MM.1S (cell line): ENCODE measurements at regions not wholly inside any gene's neighbourhood (a gene's known extent, or its start where the extent isn't known, plus 50 kb on each side); places are given as distances from the start of the nearest gene placed in this dataset.

ENCODE experiments used
- DNase-seq: peaks from one replicate; pipeline ENCODE4 v3.0.0-alpha.2; 2015
- H2AFZ ChIP-seq: fragments of 300-600 bp; sonication (generic); 2 replicates; pipeline ENCODE4 v1.6.0; 2016; ENCODE audit warnings: antibody characterized with exemption, low read length
- H3F3A ChIP-seq: fragments of 300-600 bp; sonication (generic); 2 replicates; pipeline ENCODE4 v1.6.1; 2016; ENCODE audit warnings: mild to moderate bottlenecking, antibody characterized with exemption, low read length, moderate library complexity, mixed read lengths; ENCODE audit not compliant: insufficient read depth
- H3K27ac ChIP-seq: fragments of 300-600 bp; sonication (generic); 2 replicates; pipeline ENCODE4 v1.5.1; 2016; ENCODE audit warnings: mild to moderate bottlenecking, low read length
- H3K27me3 ChIP-seq: fragments of 300-600 bp; sonication (generic); replicated peaks from 2 replicates; pipeline ENCODE4 v1.6.0; 2016; ENCODE audit warnings: low read length; ENCODE audit not compliant: insufficient read depth
- H3K36me3 ChIP-seq: fragments of 300-600 bp; sonication (generic); replicated peaks from 2 replicates; pipeline ENCODE4 v1.6.1; 2016; ENCODE audit warnings: mild to moderate bottlenecking, low read length, mixed read lengths; ENCODE audit not compliant: insufficient read depth
- H3K4me1 ChIP-seq: fragments of 300-600 bp; sonication (generic); 2 replicates; pipeline ENCODE4 v1.6.1; 2016; ENCODE audit warnings: low read length, mixed read lengths
- H3K4me2 ChIP-seq: fragments of 300-600 bp; sonication (generic); 2 replicates; pipeline ENCODE4 v1.6.0; 2016; ENCODE audit warnings: low read depth, low read length
- H3K4me3 ChIP-seq: fragments of 300-600 bp; sonication (generic); 2 replicates; pipeline ENCODE4 v1.5.1; 2016; ENCODE audit warnings: low read length, mixed read lengths
- H3K79me2 ChIP-seq: fragments of 300-600 bp; sonication (generic); 2 replicates; pipeline ENCODE4 v1.6.1; 2016; ENCODE audit warnings: mixed run types, low read length, mixed read lengths
- H3K9ac ChIP-seq: fragments of 300-600 bp; sonication (generic); 2 replicates; pipeline ENCODE4 v1.6.1; 2016; ENCODE audit warnings: low read length, mixed read lengths
- H3K9me2 ChIP-seq: fragments of 300-600 bp; sonication (generic); replicated peaks from 2 replicates; pipeline ENCODE4 v1.6.1; 2016; ENCODE audit warnings: mild to moderate bottlenecking, low read length, mixed read lengths; ENCODE audit not compliant: insufficient read depth
- H3K9me3 ChIP-seq: fragments of 300-600 bp; sonication (generic); replicated peaks from 2 replicates; pipeline ENCODE4 v1.6.1; 2016; ENCODE audit warnings: mild to moderate bottlenecking, low read length, mixed read lengths; ENCODE audit not compliant: insufficient read depth
- H4K20me1 ChIP-seq: fragments of 300-600 bp; sonication (generic); 2 replicates; pipeline ENCODE4 v1.6.1; 2016; ENCODE audit warnings: mild to moderate bottlenecking, low read length, moderate library complexity, mixed read lengths; ENCODE audit not compliant: insufficient read depth
- CTCF ChIP-seq: fragments of 300-600 bp; sonication (generic); IDR thresholded peaks from 2 replicates; pipeline ENCODE4 v1.5.1; 2016; ENCODE audit warnings: antibody characterized with exemption, low read length, mixed read lengths
- EZH2 ChIP-seq: fragments of 300-600 bp; sonication (generic); optimal IDR thresholded peaks from 2 replicates; pipeline ENCODE3; 2017; ENCODE audit warnings: low read depth, mild to moderate bottlenecking, antibody characterized with exemption, low read length, mixed read lengths
- EZH2phosphoT487 ChIP-seq: fragments of 300-600 bp; sonication (generic); IDR thresholded peaks from 2 replicates; pipeline ENCODE4 v1.6.1; 2018; ENCODE audit warnings: antibody characterized with exemption, low read length

DNA sequence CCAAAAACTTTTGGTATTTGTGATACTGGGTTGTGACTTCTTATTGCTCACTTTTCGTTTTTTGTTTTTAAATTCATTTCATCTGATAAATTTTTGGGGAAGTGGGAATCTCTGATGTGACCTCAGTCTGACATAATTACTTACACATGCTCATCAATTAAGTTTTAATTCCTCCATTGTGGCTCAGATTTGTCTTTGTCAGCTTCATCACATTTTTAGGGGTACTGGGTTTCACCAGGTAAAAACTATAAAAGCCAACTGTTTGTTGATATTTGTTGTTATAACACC lies 425.3 kb upstream of the TGFBR2 start:
- no peak for DNase-seq

DNA sequence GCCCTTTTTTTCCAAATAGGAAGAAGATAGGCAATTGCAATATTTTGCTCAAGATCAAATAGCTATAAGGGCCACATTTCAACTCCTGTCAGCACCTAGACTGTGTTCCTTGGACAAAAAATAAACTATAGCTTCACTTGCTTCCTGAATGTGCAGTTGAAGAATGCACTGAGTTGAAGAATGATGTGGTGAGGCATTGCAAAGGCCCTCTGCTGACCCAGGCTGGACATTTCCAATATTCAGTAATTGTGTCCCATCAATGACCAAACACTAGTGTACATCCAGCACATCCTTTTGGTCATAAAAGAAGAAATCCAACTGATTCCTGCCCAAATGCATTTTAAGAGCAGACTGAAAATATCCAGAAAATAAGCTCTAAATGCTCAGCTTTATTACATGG lies 424.8 kb upstream of the TGFBR2 start:
- DNase-seq, result no peak
- no peaks in the 10 kb centered on the region for H4K20me1 ChIP-seq
- no peaks in the 10 kb centered on the region for H3K36me3 ChIP-seq
- no peaks in the 10 kb centered on the region for H3K79me2 ChIP-seq
- no peak for TF ChIP-seq CTCF
- no peak for TF ChIP-seq EZH2
- no peaks in the 10 kb centered on the region for H3K4me1 ChIP-seq
- no peak overlapping the region for H3K4me2 ChIP-seq
- H3F3A ChIP-seq, result no peaks in the 10 kb centered on the region
- H2AFZ ChIP-seq, result no peak overlapping the region
- no peak overlapping the region for H3K4me3 ChIP-seq
- H3K27ac ChIP-seq, result no peak overlapping the region
- H3K9me3 ChIP-seq, result no peaks in the 10 kb centered on the region
- no peaks in the 10 kb centered on the region for H3K9me2 ChIP-seq
- H3K27me3 ChIP-seq, result no peaks in the 10 kb centered on the region
- H3K9ac ChIP-seq, result no peak overlapping the region

More for the DNA sequence above, 425.3 kb upstream of the TGFBR2 start:
- no peaks in the 10 kb centered on the region for H3K79me2 ChIP-seq
- H2AFZ ChIP-seq, result no peak overlapping the region
- H3K9me2 ChIP-seq, result no peaks in the 10 kb centered on the region
- H3K4me1 ChIP-seq, result no peaks in the 10 kb centered on the region
- no peaks in the 10 kb centered on the region for H3K36me3 ChIP-seq
- no peaks in the 10 kb centered on the region for H3F3A ChIP-seq
- no peaks in the 10 kb centered on the region for H4K20me1 ChIP-seq
- H3K27ac ChIP-seq, result no peak overlapping the region
- no peak for TF ChIP-seq EZH2phosphoT487
- TF ChIP-seq EZH2, result no peak
- TF ChIP-seq CTCF, result no peak
- H3K27me3 ChIP-seq, result no peaks in the 10 kb centered on the region
- no peak overlapping the region for H3K9ac ChIP-seq
- no peak overlapping the region for H3K4me2 ChIP-seq
- no peak overlapping the region for H3K4me3 ChIP-seq
- no peaks in the 10 kb centered on the region for H3K9me3 ChIP-seq

- H3K9me2 ChIP-seq, result no peaks in the 10 kb centered on the region
- H3K4me1 ChIP-seq, result no peaks in the 10 kb centered on the region
- no peak for TF ChIP-seq EZH2phosphoT487
- no peak for TF ChIP-seq EZH2
- TF ChIP-seq CTCF, result no peak
- H3K27me3 ChIP-seq, result no peaks in the 10 kb centered on the region
- H3K4me2 ChIP-seq, result no peak overlapping the region
- no peaks in the 10 kb centered on the region for H3K9me3 ChIP-seq
- no peaks in the 10 kb centered on the region for H4K20me1 ChIP-seq
- no peak overlapping the region for H3K4me3 ChIP-seq
- H3K9ac ChIP-seq, result no peak overlapping the region
- H2AFZ ChIP-seq, result no peak overlapping the region
- no peaks in the 10 kb centered on the region for H3K79me2 ChIP-seq
- no peak overlapping the region for H3K27ac ChIP-seq
- H3F3A ChIP-seq, result no peaks in the 10 kb centered on the region
- H3K36me3 ChIP-seq, result no peaks in the 10 kb centered on the region
- DNase-seq, result no peak
These were observed 423.0 kb upstream of the TGFBR2 start for GRCh38 chr3:30183421-30183820.
